SU-DHL-6 (cell line): ENCODE measurements at regions not wholly inside any gene's neighbourhood (a gene's known extent, or its start where the extent isn't known, plus 50 kb on each side); places are given as distances from the start of the nearest gene placed in this dataset.

Experiments used
- EZH2phosphoT487 ChIP-seq: fragments of 200-600 bp; sonication (generic), shearing (Covaris generic); conservative IDR thresholded peaks from 2 replicates; pipeline ENCODE4 v1.6.1; 2018; ENCODE audit warnings: mild to moderate bottlenecking, antibody characterized with exemption, low read length, moderate library complexity, mixed read lengths
- TF ChIP-seq, protein P1 (sequence below): fragments of 200-600 bp; sonication (generic); IDR thresholded peaks from one replicate; pipeline ENCODE4 v1.5.1; 2017; ENCODE audit warnings: antibody characterized with exemption, mild to moderate bottlenecking, low read length, moderate library complexity; ENCODE audit not compliant: insufficient read depth, poor library complexity, severe bottlenecking

DNA sequence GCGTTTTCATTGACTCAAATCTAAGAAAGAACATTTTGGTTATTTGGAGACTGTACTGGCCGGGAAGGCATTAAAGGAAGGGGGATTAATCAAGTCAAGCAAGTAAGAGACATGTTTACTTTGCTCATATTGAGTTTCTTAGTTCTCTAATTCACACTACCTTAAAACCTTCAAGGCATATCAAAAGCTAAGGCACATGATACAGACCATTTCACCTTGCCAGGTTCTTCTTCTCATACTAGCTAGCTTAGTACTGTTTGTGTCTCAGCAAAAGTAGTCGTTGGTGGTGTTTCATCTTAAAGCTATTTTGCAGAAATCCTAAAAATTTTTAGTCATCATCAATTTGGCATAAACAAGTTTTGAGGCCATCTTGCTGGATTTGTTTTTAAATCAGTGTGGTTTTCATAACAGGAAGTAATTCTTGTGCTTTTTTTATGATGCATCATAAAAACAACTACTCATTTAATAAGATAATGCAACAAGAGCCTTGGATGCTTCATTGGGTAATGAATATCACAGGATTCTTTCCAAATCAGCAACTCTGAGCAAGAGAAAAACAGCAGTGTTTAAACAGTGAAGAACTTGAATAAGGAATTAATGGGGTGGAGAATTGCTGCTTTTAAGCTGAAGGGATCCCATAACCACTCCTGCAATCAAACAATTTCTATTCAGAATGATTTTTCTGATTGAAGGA, 425.3 kb downstream of the EPM2A start:
- TF ChIP-seq, protein P1, sequence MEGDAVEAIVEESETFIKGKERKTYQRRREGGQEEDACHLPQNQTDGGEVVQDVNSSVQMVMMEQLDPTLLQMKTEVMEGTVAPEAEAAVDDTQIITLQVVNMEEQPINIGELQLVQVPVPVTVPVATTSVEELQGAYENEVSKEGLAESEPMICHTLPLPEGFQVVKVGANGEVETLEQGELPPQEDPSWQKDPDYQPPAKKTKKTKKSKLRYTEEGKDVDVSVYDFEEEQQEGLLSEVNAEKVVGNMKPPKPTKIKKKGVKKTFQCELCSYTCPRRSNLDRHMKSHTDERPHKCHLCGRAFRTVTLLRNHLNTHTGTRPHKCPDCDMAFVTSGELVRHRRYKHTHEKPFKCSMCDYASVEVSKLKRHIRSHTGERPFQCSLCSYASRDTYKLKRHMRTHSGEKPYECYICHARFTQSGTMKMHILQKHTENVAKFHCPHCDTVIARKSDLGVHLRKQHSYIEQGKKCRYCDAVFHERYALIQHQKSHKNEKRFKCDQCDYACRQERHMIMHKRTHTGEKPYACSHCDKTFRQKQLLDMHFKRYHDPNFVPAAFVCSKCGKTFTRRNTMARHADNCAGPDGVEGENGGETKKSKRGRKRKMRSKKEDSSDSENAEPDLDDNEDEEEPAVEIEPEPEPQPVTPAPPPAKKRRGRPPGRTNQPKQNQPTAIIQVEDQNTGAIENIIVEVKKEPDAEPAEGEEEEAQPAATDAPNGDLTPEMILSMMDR: no peak
- no peak for TF ChIP-seq EZH2phosphoT487
